GM18858 (cell line): ENCODE measurements at regions not wholly inside any gene's neighbourhood (a gene's known extent, or its start where the extent isn't known, plus 50 kb on each side); places are given as distances from the start of the nearest gene placed in this dataset.
A peak's percentile ranks its signal among the peaks of the same experiment; 100 is the strongest.

ENCODE experiments used
- ATAC-seq: cut with Tn5 transposase; IDR thresholded peaks from one replicate; pipeline ENCODE4 v1.9.1; 2021; ENCODE audit not compliant: unreplicated experiment

DNA sequence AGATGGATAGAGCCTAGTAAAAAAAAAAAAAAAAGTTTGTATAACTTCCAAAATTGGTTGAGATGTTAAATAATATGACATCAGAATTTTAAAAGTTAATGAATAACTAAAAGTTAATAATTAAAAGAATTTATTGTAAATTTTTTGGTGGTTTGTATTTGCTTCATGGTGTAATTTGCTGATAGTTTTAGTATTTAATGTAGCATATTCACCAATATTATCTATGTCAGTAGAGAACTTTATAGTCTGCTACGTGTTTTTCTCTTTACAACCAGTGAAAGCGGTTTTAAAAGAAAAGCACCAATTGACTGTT lies 51.8 kb upstream of the STEAP4 start:
- ATAC-seq = no peak

DNA sequence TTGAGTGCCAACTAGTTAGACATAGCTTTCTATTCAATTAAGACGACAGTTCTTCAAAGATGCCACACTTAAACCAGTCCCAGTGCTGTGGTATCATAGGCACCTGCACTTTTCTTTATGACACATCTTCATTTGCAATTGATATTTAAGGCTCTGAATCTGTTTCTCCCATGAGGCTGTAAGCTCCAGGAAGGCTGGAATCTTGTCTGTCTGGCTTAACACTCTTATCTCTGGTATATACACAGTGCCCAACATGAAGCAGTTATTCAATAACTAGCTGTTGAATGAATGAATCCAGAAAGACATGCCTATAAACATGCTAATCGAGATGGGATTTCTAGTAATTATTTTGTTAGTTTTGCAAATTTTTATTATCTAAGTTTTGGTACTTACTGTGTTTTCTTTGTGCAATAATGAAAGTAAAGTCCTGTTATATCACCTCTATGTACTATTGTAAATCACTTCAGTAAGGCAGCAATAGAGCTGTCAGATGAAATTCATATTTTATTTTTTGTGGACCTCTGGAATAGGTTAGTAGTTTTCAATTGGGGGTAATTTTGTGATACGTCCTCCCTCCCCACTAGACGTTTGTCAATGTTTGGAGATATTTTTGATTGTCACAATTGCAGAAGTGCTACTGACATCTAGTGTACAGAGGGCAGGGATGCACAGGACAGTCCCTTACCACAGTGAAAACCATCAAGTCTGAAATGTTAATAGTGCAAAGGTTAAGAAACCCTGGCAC lies 51.3 kb upstream of the STEAP4 start:
- ATAC-seq = peak; percentile 74

DNA sequence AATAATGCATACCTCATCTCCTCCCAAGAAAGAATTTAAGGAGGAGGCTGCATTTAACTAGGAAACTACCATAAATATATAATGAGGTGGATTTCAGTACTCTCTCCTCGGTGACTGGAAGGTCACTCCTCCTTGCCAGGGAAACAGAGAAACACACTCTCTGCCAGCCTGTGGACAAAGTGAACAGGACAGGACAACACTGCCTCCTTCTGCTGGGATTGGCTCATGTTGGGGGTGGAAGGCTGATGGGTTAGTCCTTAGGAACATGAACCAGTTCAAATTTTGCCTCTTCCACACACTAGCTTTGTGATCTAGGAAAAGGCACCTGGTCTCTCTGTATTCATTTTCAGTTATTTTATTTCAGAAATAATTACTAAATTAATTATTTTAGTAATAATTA lies 50.6 kb upstream of the STEAP4 start:
- ATAC-seq = no peak
